Astrocyte (in vitro differentiated cells and primary cell): ENCODE measurements at regions not wholly inside any gene's neighbourhood (a gene's known extent, or its start where the extent isn't known, plus 50 kb on each side); places are given as distances from the start of the nearest gene placed in this dataset.
"Not testable (repeated sequence)": the region's sequence is repeated elsewhere in the genome, so short reads cannot be mapped to it uniquely, and the experiment has no call there.

ENCODE experiments used
- DNase-seq: peaks from one replicate; pipeline ENCODE4 v3.0.0-alpha.2; 2010; ENCODE audit warnings: low read depth
- FAIRE-seq: peaks from 2 replicates; lab custom pipeline; 2011; peaks lifted over from hg19 to GRCh38; lab: Jason Lieb, UNC
- H2AFZ ChIP-seq: 2 replicates; pipeline ENCODE4 v1.6.0; 2012; ENCODE audit warnings: low read depth, low read length, inconsistent platforms
- H3K27ac ChIP-seq: 2 replicates; pipeline ENCODE4 v1.5.1; 2011; ENCODE audit warnings: low read depth, low read length, inconsistent platforms
- H3K27me3 ChIP-seq: 2 replicates; pipeline ENCODE4 v1.6.0; 2011; ENCODE audit warnings: low read length, inconsistent platforms; ENCODE audit not compliant: insufficient read depth
- H3K36me3 ChIP-seq: 2 replicates; pipeline ENCODE4 v1.5.1; 2011; ENCODE audit warnings: low read length, inconsistent platforms; ENCODE audit not compliant: insufficient read depth
- H3K4me1 ChIP-seq: 2 replicates; pipeline ENCODE4 v1.5.1; 2011; ENCODE audit warnings: low read length, inconsistent platforms; ENCODE audit not compliant: insufficient read depth
- H3K4me2 ChIP-seq: 2 replicates; pipeline ENCODE4 v1.6.0; 2012; ENCODE audit warnings: low read length, inconsistent platforms
- H3K4me3 ChIP-seq: 2 replicates; pipeline ENCODE4 v1.5.1; 2011; ENCODE audit warnings: low read depth, mild to moderate bottlenecking, low read length, inconsistent platforms; ENCODE audit not compliant: insufficient read depth
- H3K79me2 ChIP-seq: 2 replicates; pipeline ENCODE4 v1.6.0; 2012; ENCODE audit warnings: mild to moderate bottlenecking, low read length, inconsistent platforms; ENCODE audit not compliant: insufficient read depth
- H3K9ac ChIP-seq: 2 replicates; pipeline ENCODE4 v1.6.0; 2012; ENCODE audit warnings: mild to moderate bottlenecking, low read length, inconsistent platforms
- H3K9me3 ChIP-seq: 2 replicates; pipeline ENCODE4 v1.5.1; 2012; ENCODE audit warnings: low read depth, mild to moderate bottlenecking, low read length, inconsistent platforms; ENCODE audit not compliant: insufficient read depth
- H4K20me1 ChIP-seq: 2 replicates; pipeline ENCODE4 v1.6.0; 2012; ENCODE audit warnings: low read length, inconsistent platforms; ENCODE audit not compliant: insufficient read depth
- H3K27ac Mint-ChIP-seq: one replicate; pipeline ENCODE4 v1.8.0; 2021; ENCODE audit warnings: mild to moderate bottlenecking, mixed read lengths; ENCODE audit not compliant: unreplicated experiment
- H3K27me3 Mint-ChIP-seq: one replicate; pipeline ENCODE4 v1.8.0; 2021; ENCODE audit warnings: low read depth, mixed read lengths; ENCODE audit not compliant: unreplicated experiment
- H3K36me3 Mint-ChIP-seq: one replicate; pipeline ENCODE4 v1.8.0; 2021; ENCODE audit warnings: low read depth, mixed read lengths; ENCODE audit not compliant: unreplicated experiment
- H3K4me1 Mint-ChIP-seq: one replicate; pipeline ENCODE4 v1.8.0; 2021; ENCODE audit warnings: low read depth, mixed read lengths; ENCODE audit not compliant: unreplicated experiment
- H3K4me3 Mint-ChIP-seq: one replicate; pipeline ENCODE4 v1.8.0; 2021; ENCODE audit warnings: mild to moderate bottlenecking, moderate library complexity, mixed read lengths; ENCODE audit not compliant: unreplicated experiment
- H3K9me3 Mint-ChIP-seq: one replicate; pipeline ENCODE4 v1.8.0; 2021; ENCODE audit warnings: mild to moderate bottlenecking, mixed read lengths; ENCODE audit not compliant: unreplicated experiment
- CTCF ChIP-seq: IDR thresholded peaks from 2 replicates; pipeline ENCODE4 v1.5.1; 2011; ENCODE audit warnings: low read depth, mild to moderate bottlenecking, inconsistent platforms, low read length, moderate library complexity; ENCODE audit not compliant: insufficient read depth
- EZH2 ChIP-seq: IDR thresholded peaks from 2 replicates; pipeline ENCODE4 v1.6.1; 2012; ENCODE audit warnings: mild to moderate bottlenecking, low read length, inconsistent platforms; ENCODE audit not compliant: insufficient read depth

- Histone ChIP-seq H3K36me3 (no peaks in the 10 kb centered on the region), H2AFZ (no peak overlapping the region), H3K9ac (no peak overlapping the region), H3K4me2 (no peak overlapping the region), H3K4me1 (peaks cover 13% of the 10 kb centered on the region), H3K9me3 (no peaks in the 10 kb centered on the region), H4K20me1 (peaks cover 38% of the 10 kb centered on the region), H3K79me2 (peaks cover 63% of the 10 kb centered on the region), H3K27me3 (no peaks in the 10 kb centered on the region), H3K4me3 (no peak overlapping the region), H3K27ac (no peak overlapping the region)
- DNase-seq (no peak), FAIRE-seq (no peak)
- H3K27me3 Mint-ChIP-seq, result no peaks in the 10 kb centered on the region
- no peaks in the 10 kb centered on the region for H3K9me3 Mint-ChIP-seq
- H3K4me1 Mint-ChIP-seq, result peaks cover 14% of the 10 kb centered on the region
- H3K4me3 Mint-ChIP-seq, result no peak overlapping the region
- peaks cover 2% of the 10 kb centered on the region for H3K36me3 Mint-ChIP-seq
- H3K27ac Mint-ChIP-seq, result no peak overlapping the region
- no peak for TF ChIP-seq EZH2
- no peak for TF ChIP-seq CTCF
Measured at GRCh38 chr10:29701306-29701705, 66.5 kb upstream of the SVIL start.

GRCh38 chr10:29699621-29700020, 64.8 kb upstream of the SVIL start:
- Histone ChIP-seq H4K20me1 (peaks cover 38% of the 10 kb centered on the region), H3K4me3 (no peak overlapping the region), H3K36me3 (no peaks in the 10 kb centered on the region), H3K27ac (no peak overlapping the region), H3K4me1 (peaks cover 13% of the 10 kb centered on the region), H3K27me3 (no peaks in the 10 kb centered on the region), H3K4me2 (no peak overlapping the region), H2AFZ (no peak overlapping the region), H3K9ac (no peak overlapping the region), H3K9me3 (no peaks in the 10 kb centered on the region), H3K79me2 (peaks cover 61% of the 10 kb centered on the region)
- Mint-ChIP-seq H3K4me1 (peaks cover 12% of the 10 kb centered on the region), H3K9me3 (no peaks in the 10 kb centered on the region), H3K36me3 (no peaks in the 10 kb centered on the region), H3K27me3 (no peaks in the 10 kb centered on the region), H3K27ac (no peak overlapping the region), H3K4me3 (no peak overlapping the region)
- FAIRE-seq (no peak), DNase-seq (no peak)
- TF ChIP-seq CTCF, result no peak
- TF ChIP-seq EZH2, result no peak

GRCh38 chr10:29698773-29699490, 64.2 kb upstream of the SVIL start:
- TF ChIP-seq EZH2, result no peak
- no peak for TF ChIP-seq CTCF
- Histone ChIP-seq H3K9me3 (no peaks in the 10 kb centered on the region), H2AFZ (no peak overlapping the region), H3K79me2 (peaks cover 59% of the 10 kb centered on the region), H3K36me3 (no peaks in the 10 kb centered on the region), H3K27me3 (no peaks in the 10 kb centered on the region), H3K4me2 (no peak overlapping the region), H3K4me1 (peaks cover 13% of the 10 kb centered on the region), H4K20me1 (peaks cover 33% of the 10 kb centered on the region), H3K27ac (no peak overlapping the region), H3K9ac (no peak overlapping the region), H3K4me3 (no peak overlapping the region)
- peaks cover 12% of the 10 kb centered on the region for H3K4me1 Mint-ChIP-seq
- H3K27me3 Mint-ChIP-seq, result no peaks in the 10 kb centered on the region
- H3K9me3 Mint-ChIP-seq, result no peaks in the 10 kb centered on the region
- H3K36me3 Mint-ChIP-seq, result peaks cover under 1% of the 10 kb centered on the region
- no peak for FAIRE-seq
- no peak overlapping the region for H3K4me3 Mint-ChIP-seq
- H3K27ac Mint-ChIP-seq, result no peak overlapping the region
- no peak for DNase-seq

GRCh38 chr10:29696581-29696980, 61.8 kb upstream of the SVIL start:
- H3K27ac Mint-ChIP-seq, H3K27me3 Mint-ChIP-seq, H3K27ac ChIP-seq, H3K4me2 ChIP-seq, H3K4me3 Mint-ChIP-seq, H3K4me3 ChIP-seq, FAIRE-seq, H3K9ac ChIP-seq, H3K36me3 ChIP-seq, H3K9me3 ChIP-seq, H3K36me3 Mint-ChIP-seq, H3K9me3 Mint-ChIP-seq, DNase-seq, H2AFZ ChIP-seq, H3K27me3 ChIP-seq: not testable (repeated sequence)
- Histone ChIP-seq H3K79me2 (peaks cover 47% of the 10 kb centered on the region), H3K4me1 (peaks cover 13% of the 10 kb centered on the region), H4K20me1 (peaks cover 22% of the 10 kb centered on the region)
- peaks cover 15% of the 10 kb centered on the region for H3K4me1 Mint-ChIP-seq
